OCI-LY3 (cell line): ENCODE measurements at regions not wholly inside any gene's neighbourhood (a gene's known extent, or its start where the extent isn't known, plus 50 kb on each side); places are given as distances from the start of the nearest gene placed in this dataset.

Source experiments
- H2AFZ ChIP-seq: fragments of 200-600, 300-600 bp; shearing (Covaris generic); 2 replicates; pipeline ENCODE4 v1.6.0; 2014; ENCODE audit warnings: antibody characterized with exemption, low read depth, low read length
- H3K27ac ChIP-seq: fragments of 200-600, 300-600 bp; sonication (generic); 2 replicates; pipeline ENCODE4 v1.5.1; 2014; ENCODE audit warnings: mild to moderate bottlenecking, low read length, moderate library complexity, mixed read lengths
- H3K27me3 ChIP-seq: fragments of 200-600, 300-600 bp; sonication (generic); 2 replicates; pipeline ENCODE4 v1.6.1; 2014; ENCODE audit warnings: low read depth, low read length, mixed read lengths
- H3K36me3 ChIP-seq: fragments of 200-600, 300-600 bp; sonication (generic); replicated peaks from 2 replicates; pipeline ENCODE3; 2014; ENCODE audit warnings: low read depth, low read length, mixed read lengths
- H3K4me1 ChIP-seq: fragments of 300-600, 200-600 bp; sonication (generic); 2 replicates; pipeline ENCODE4 v1.6.1; 2014; ENCODE audit warnings: low read length, mixed read lengths
- H3K4me2 ChIP-seq: fragments of 200-600, 300-600 bp; sonication (generic); 2 replicates; pipeline ENCODE4 v1.6.1; 2014; ENCODE audit warnings: low read length, mixed read lengths
- H3K4me3 ChIP-seq: fragments of 300-600, 200-600 bp; sonication (generic); 2 replicates; pipeline ENCODE4 v1.5.1; 2014; ENCODE audit warnings: antibody characterized with exemption, mild to moderate bottlenecking, low read length, moderate library complexity
- H3K79me2 ChIP-seq: fragments of 300-600, 200-600 bp; shearing (Covaris generic); 2 replicates; pipeline ENCODE4 v1.6.1; 2014; ENCODE audit warnings: mild to moderate bottlenecking, low read length, mixed read lengths
- H3K9ac ChIP-seq: fragments of 300-600, 200-600 bp; shearing (Covaris generic); 2 replicates; pipeline ENCODE4 v1.6.0; 2014; ENCODE audit warnings: mild to moderate bottlenecking, low read length, moderate library complexity
- H3K9me3 ChIP-seq: fragments of 200-600, 300-600 bp; shearing (Covaris generic); 2 replicates; pipeline ENCODE4 v1.6.1; 2014; ENCODE audit warnings: low read length, mixed read lengths; ENCODE audit not compliant: insufficient read depth
- H4K20me1 ChIP-seq: fragments of 200-600, 300-600 bp; sonication (generic); 2 replicates; pipeline ENCODE4 v1.6.1; 2016; ENCODE audit warnings: low read length, mixed read lengths; ENCODE audit not compliant: insufficient read depth
- CTCF ChIP-seq: fragments of 200-600, 300-600 bp; sonication (generic); IDR thresholded peaks from 2 replicates; pipeline ENCODE4 v1.5.1; 2014; ENCODE audit warnings: antibody characterized with exemption, low read length, low read depth
- EZH2phosphoT487 ChIP-seq: fragments of 200-600 bp; shearing (Covaris generic); IDR thresholded peaks from 2 replicates; pipeline ENCODE4 v1.6.1; 2018; ENCODE audit warnings: antibody characterized with exemption, mixed run types, low read depth

GRCh38 chr6:74749211-74750147, 456.4 kb downstream of the COL12A1 start:
- Histone ChIP-seq H3K27me3 (no peaks in the 10 kb centered on the region), H3K9me3 (no peaks in the 10 kb centered on the region), H3K79me2 (no peaks in the 10 kb centered on the region), H4K20me1 (no peaks in the 10 kb centered on the region), H3K9ac (peak overlapping the region; percentile 3; the same call in 1 of the 2 replicates), H3K36me3 (no peaks in the 10 kb centered on the region), H3K4me1 (peaks cover 22% of the 10 kb centered on the region), H3K4me2 (peak overlapping the region; percentile 85), H3K4me3 (peak overlapping the region; percentile 60), H3K27ac (no peak overlapping the region), H2AFZ (peak overlapping the region; percentile 72)
- no peak for TF ChIP-seq EZH2phosphoT487
- TF ChIP-seq CTCF, result no peak

GRCh38 chr6:74745670-74746069, 460.2 kb downstream of the COL12A1 start:
- Histone ChIP-seq H3K36me3 (no peaks in the 10 kb centered on the region), H4K20me1 (no peaks in the 10 kb centered on the region), H2AFZ (no peak overlapping the region), H3K4me3 (no peak overlapping the region), H3K27ac (no peak overlapping the region), H3K4me1 (peaks cover 47% of the 10 kb centered on the region), H3K4me2 (no peak overlapping the region), H3K9me3 (no peaks in the 10 kb centered on the region), H3K79me2 (no peaks in the 10 kb centered on the region), H3K27me3 (no peaks in the 10 kb centered on the region), H3K9ac (no peak overlapping the region)
- no peak for TF ChIP-seq CTCF
- TF ChIP-seq EZH2phosphoT487, result no peak

GRCh38 chr6:74742793-74743508, 462.9 kb downstream of the COL12A1 start:
- Histone ChIP-seq H3K4me3 (peak overlapping the region; percentile 50), H3K27ac (peak overlapping the region; percentile 88), H4K20me1 (no peaks in the 10 kb centered on the region), H3K9ac (peak overlapping the region; percentile 34; the same call in 1 of the 2 replicates), H3K9me3 (no peaks in the 10 kb centered on the region), H3K4me1 (peaks cover 29% of the 10 kb centered on the region), H3K79me2 (no peaks in the 10 kb centered on the region), H2AFZ (peak overlapping the region; percentile 32), H3K4me2 (peak overlapping the region; percentile 85), H3K36me3 (no peaks in the 10 kb centered on the region), H3K27me3 (no peaks in the 10 kb centered on the region)
- TF ChIP-seq CTCF (no peak), EZH2phosphoT487 (no peak)

- H3K27me3 ChIP-seq, result no peaks in the 10 kb centered on the region
- H3K27ac ChIP-seq, result no peak overlapping the region
- no peak overlapping the region for H3K4me2 ChIP-seq
- H3K4me3 ChIP-seq, result no peak overlapping the region
- H3K36me3 ChIP-seq, result no peaks in the 10 kb centered on the region
- no peaks in the 10 kb centered on the region for H4K20me1 ChIP-seq
- no peaks in the 10 kb centered on the region for H3K79me2 ChIP-seq
- peaks cover 7% of the 10 kb centered on the region; the same call in 1 of the 2 replicates for H3K9me3 ChIP-seq
- no peak overlapping the region for H2AFZ ChIP-seq
- H3K4me1 ChIP-seq, result peaks cover 29% of the 10 kb centered on the region
- H3K9ac ChIP-seq, result no peak overlapping the region
- no peak for TF ChIP-seq EZH2phosphoT487
- TF ChIP-seq CTCF, result no peak
Measured at GRCh38 chr6:74741646-74742045, 464.2 kb downstream of the COL12A1 start.
